AG04450 (cell line): ENCODE measurements at regions not wholly inside any gene's neighbourhood (a gene's known extent, or its start where the extent isn't known, plus 50 kb on each side); places are given as distances from the start of the nearest gene placed in this dataset.
A peak's percentile ranks its signal among the peaks of the same experiment; 100 is the strongest.

Experiments
- CTCF ChIA-PET: fragments of 300-600, 350-600 bp; formaldehyde crosslinking; extraction: SDS; loops from one replicate; lab custom pipeline; 2022; ENCODE audit warnings: antibody characterized with exemption, inconsistent platforms; lab: Charles Lee
- POLR2A ChIA-PET: fragments of 350-600 bp; formaldehyde crosslinking; extraction: SDS; loops from one replicate; lab custom pipeline; 2021; ENCODE audit warnings: antibody characterized with exemption, inconsistent platforms; lab: Yijun Ruan, JAX
- DNase-seq: peaks from one replicate; pipeline ENCODE4 v3.0.0-alpha.2; 2011; ENCODE audit warnings: low read depth, low spot score
- H3K27ac ChIP-seq: one replicate; pipeline ENCODE4 v1.5.1; 2012; ENCODE audit warnings: low read depth, low read length, control low read depth
- H3K27me3 ChIP-seq: one replicate; pipeline ENCODE4 v1.6.0; 2012; ENCODE audit warnings: low read length; ENCODE audit not compliant: control insufficient read depth, insufficient read depth
- H3K4me3 ChIP-seq: 2 replicates; pipeline ENCODE4 v1.5.1; 2011; ENCODE audit warnings: mild to moderate bottlenecking, low read depth, low read length, control low read depth
- H3K9me3 ChIP-seq: 2 replicates; pipeline ENCODE4 v1.5.1; 2012; ENCODE audit warnings: low read length; ENCODE audit not compliant: control insufficient read depth, insufficient read depth
- TF ChIP-seq, protein P1 (sequence below): IDR thresholded peaks from 2 replicates; pipeline ENCODE4 v1.5.1; 2011; ENCODE audit warnings: low read depth, low read length, control low read depth, inconsistent platforms

DNA sequence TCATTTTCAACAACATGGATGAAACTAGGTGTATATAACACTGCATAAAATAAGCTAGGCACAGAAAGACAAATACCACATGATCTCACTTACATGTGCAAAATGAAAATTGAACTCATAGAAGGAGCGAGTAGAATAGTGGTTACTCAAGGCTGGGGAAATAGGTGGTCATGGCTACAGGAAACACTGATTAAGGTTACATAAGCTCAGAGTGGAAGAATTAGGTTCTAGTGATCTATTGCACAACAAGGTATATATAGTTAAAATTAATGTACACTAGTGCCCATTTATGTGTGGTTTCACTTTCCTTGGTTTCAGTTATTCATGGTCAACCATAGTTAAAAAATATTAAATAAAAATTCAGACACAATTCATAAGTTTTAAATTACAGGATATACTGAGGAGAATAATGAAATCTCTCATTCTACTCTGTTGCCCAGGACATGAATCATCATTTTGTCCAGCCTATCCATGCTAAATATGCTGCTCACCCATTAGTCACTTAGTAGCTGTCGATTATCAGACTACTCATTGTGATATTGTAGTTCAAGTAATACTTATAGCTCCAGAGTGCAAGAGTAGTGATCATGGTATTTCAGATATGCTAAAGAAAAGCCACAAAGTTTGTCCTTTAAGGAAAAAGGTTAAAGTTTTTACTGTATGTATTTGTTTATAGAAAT, 1530.9 kb upstream of the LRRTM1 start:
- no peak overlapping the region for H3K27ac ChIP-seq
- ChIA-PET POLR2A (no interaction called here), CTCF (no interaction called here)
- H3K4me3 ChIP-seq = no peak overlapping the region
- TF ChIP-seq, protein P1, sequence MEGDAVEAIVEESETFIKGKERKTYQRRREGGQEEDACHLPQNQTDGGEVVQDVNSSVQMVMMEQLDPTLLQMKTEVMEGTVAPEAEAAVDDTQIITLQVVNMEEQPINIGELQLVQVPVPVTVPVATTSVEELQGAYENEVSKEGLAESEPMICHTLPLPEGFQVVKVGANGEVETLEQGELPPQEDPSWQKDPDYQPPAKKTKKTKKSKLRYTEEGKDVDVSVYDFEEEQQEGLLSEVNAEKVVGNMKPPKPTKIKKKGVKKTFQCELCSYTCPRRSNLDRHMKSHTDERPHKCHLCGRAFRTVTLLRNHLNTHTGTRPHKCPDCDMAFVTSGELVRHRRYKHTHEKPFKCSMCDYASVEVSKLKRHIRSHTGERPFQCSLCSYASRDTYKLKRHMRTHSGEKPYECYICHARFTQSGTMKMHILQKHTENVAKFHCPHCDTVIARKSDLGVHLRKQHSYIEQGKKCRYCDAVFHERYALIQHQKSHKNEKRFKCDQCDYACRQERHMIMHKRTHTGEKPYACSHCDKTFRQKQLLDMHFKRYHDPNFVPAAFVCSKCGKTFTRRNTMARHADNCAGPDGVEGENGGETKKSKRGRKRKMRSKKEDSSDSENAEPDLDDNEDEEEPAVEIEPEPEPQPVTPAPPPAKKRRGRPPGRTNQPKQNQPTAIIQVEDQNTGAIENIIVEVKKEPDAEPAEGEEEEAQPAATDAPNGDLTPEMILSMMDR = no peak
- DNase-seq = no peak
- no peaks in the 10 kb centered on the region for H3K27me3 ChIP-seq
- peaks cover 4% of the 10 kb centered on the region; the same call in 1 of the 2 replicates for H3K9me3 ChIP-seq

DNA sequence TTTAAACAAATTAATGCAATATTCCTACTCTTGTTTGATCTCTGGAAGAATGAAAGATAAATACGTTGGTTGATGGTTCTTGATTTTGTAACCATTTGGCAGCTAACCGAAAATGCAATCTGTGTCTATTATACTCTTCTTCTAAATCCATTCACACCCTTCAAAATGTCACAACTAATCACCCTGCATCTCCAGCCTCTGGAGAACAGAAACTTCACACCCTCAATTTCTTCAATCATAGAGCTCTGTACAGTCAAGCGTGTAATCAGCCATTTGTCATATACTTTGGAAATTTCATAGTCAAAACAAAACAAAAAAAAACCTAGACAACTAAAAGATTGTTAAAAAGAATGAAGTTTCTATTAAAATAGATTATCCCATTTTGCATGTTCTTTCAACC, 1482.3 kb upstream of the LRRTM1 start:
- CTCF ChIA-PET = no interaction called here
- Histone ChIP-seq H3K9me3 (no peaks in the 10 kb centered on the region), H3K27me3 (no peaks in the 10 kb centered on the region), H3K27ac (no peak overlapping the region), H3K4me3 (no peak overlapping the region)
- POLR2A ChIA-PET = no interaction called here
- DNase-seq = no peak
- TF ChIP-seq, protein P1 = no peak

DNA sequence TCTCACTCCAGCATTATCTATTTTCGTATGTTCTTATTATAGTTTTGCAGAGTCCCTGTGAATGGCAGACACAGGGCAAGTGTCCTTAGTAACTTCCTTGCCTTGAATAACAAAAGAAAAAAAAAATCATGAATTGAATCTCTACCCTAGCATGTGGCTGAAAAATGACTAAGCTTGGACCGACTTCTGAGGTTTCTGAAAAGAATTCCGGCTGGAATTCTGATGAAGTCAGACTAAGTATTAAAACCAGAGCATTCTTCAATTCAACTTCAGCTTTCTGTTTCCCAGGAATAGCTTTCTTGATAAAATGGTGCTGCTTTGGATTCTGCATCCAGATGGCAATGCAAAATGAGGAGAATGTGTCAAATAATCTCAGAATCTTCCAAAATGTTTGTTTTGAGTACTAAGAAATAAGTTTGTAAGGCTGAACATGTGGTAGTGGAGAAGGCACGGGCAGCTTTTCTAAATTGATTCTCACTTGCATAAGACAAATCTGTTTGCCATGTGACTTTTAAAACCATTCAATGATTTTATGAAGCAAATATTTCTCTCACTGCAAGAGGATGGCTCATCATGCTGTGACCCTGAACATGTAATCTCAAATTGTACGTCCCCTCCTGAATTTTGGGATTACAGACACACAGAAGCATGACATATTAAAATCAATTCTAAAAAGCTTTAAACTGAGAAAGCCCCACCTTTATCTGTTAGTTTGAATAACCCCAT, 1462.8 kb upstream of the LRRTM1 start:
- ChIA-PET CTCF (no interaction called here), POLR2A (no interaction called here)
- Histone ChIP-seq H3K9me3 (no peaks in the 10 kb centered on the region), H3K27ac (no peak overlapping the region), H3K27me3 (no peaks in the 10 kb centered on the region), H3K4me3 (no peak overlapping the region)
- TF ChIP-seq, protein P1 = no peak
- peak; percentile 2 for DNase-seq

DNA sequence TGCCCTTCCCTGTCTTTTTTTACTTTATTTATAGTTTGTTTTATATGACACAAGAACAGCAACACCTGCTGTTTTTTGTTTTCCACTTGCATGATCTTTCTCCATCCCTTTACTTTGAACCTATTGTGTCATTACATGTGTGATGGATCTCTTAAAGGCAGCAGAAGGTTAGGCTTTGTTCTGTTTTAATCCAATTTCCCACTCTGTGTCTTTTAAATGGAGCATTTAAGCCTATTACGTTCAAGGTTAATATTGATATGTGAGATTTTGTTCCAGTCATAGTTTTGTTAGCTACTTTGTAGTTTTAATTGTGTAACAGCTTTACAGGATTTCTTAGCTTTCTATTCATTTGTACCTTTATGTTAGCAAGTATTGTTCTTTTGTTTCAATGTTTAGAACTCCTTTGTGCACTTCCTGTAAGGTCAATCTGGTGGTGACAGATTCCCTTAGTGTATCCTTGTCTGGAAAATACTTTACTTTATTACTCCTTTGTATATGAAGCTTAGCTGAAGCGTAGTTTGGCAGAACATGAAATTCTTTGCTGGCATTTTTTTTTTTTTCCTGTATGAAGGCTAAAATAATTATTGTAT, 1443.0 kb upstream of the LRRTM1 start:
- CTCF ChIA-PET = no interaction called here
- TF ChIP-seq, protein P1 = no peak

DNA sequence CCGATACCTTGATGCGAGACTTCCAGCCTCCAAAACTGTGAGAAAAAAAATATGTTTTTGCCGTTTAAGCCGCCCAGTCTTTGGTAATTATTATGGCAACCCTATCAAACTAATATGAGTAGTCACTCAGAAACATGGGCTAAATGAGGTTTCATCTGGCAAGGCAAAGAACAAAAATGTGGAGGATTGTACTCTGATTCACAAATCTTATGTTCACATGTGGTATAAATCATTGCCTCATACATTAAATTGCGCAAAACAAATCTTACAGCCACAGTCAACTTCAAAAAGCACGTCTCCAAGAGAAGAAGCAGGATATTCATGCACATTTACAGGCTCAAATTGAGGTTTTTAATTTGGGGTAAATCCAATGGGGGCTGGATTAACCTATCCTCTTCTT, 1435.4 kb upstream of the LRRTM1 start:
- no peak for DNase-seq
- no peaks in the 10 kb centered on the region for H3K27me3 ChIP-seq
- no peak overlapping the region for H3K27ac ChIP-seq
- TF ChIP-seq, protein P1 = no peak
- ChIA-PET POLR2A (no interaction called here), CTCF (no interaction called here)
- H3K9me3 ChIP-seq = no peaks in the 10 kb centered on the region
- no peak overlapping the region for H3K4me3 ChIP-seq

More for the DNA sequence above, 1443.0 kb upstream of the LRRTM1 start:
- Histone ChIP-seq H3K9me3 (peaks cover 3% of the 10 kb centered on the region; the same call in 1 of the 2 replicates), H3K27ac (no peak overlapping the region), H3K27me3 (no peaks in the 10 kb centered on the region), H3K4me3 (no peak overlapping the region)
- no peak for DNase-seq
- POLR2A ChIA-PET = no interaction called here
